A673 (cell line): ENCODE measurements at regions not wholly inside any gene's neighbourhood (a gene's known extent, or its start where the extent isn't known, plus 50 kb on each side); places are given as distances from the start of the nearest gene placed in this dataset.

Experiments
- BruUV-seq: library from RNA; stranded (reverse); fragments of 400-500 nt; replicated peaks from 2 replicates; lab custom pipeline; 2021; lab: Mats Ljungman, UMichigan
- CTCF ChIA-PET: fragments of 300-600 bp; sonication (Branson Sonifier 250); formaldehyde crosslinking; loops from one replicate; lab custom pipeline; 2022; ENCODE audit warnings: antibody characterized with exemption; lab: Charles Lee
- POLR2A ChIA-PET: fragments of 300-600 bp; sonication (Branson Sonifier 250); formaldehyde crosslinking; loops from one replicate; lab custom pipeline; 2022; ENCODE audit warnings: antibody characterized with exemption; ENCODE audit not compliant: low non-redundant PET; lab: Charles Lee
- DNase-seq: peaks from one replicate; pipeline ENCODE4 v3.0.0-alpha.2; 2015; ENCODE audit warnings: low spot score
- H3K27ac ChIP-seq: fragments of 200-600 bp; sonication (generic); 2 replicates; pipeline ENCODE4 v1.5.1; 2016; ENCODE audit warnings: mixed run types, low read depth, mild to moderate bottlenecking, mixed read lengths, antibody characterized with exemption, low read length; ENCODE audit not compliant: poor library complexity, severe bottlenecking
- H3K27me3 ChIP-seq: fragments of 200-600 bp; sonication (generic); replicated peaks from 2 replicates; pipeline ENCODE4 v1.6.1; 2017; ENCODE audit warnings: mixed run types, low read depth, mild to moderate bottlenecking, mixed read lengths, antibody characterized with exemption, low read length; ENCODE audit not compliant: insufficient read depth, poor library complexity
- H3K36me3 ChIP-seq: fragments of 200-600 bp; sonication (generic); 2 replicates; pipeline ENCODE4 v1.6.1; 2016; ENCODE audit warnings: mixed run types, mild to moderate bottlenecking, mixed read lengths, antibody characterized with exemption, low read length; ENCODE audit not compliant: insufficient read depth, poor library complexity, severe bottlenecking
- H3K4me1 ChIP-seq: fragments of 200-600 bp; sonication (generic); 2 replicates; pipeline ENCODE4 v1.6.1; 2017; ENCODE audit warnings: mixed run types, mild to moderate bottlenecking, mixed read lengths, antibody characterized with exemption, low read length; ENCODE audit not compliant: insufficient read depth, poor library complexity, severe bottlenecking
- H3K4me3 ChIP-seq: fragments of 200-600 bp; sonication (generic); 2 replicates; pipeline ENCODE4 v1.5.1; 2016; ENCODE audit warnings: low read depth, mixed run types, mild to moderate bottlenecking, mixed read lengths, low read length; ENCODE audit not compliant: poor library complexity, severe bottlenecking
- H3K9me3 ChIP-seq: fragments of 200-600 bp; sonication (generic); 2 replicates; pipeline ENCODE4 v1.6.1; 2016; ENCODE audit warnings: mixed run types, low read depth, mild to moderate bottlenecking, mixed read lengths, antibody characterized with exemption, low read length; ENCODE audit not compliant: poor library complexity, severe bottlenecking
- CTCF ChIP-seq: fragments of 300-800, 200-600 bp; sonication (generic); conservative IDR thresholded peaks from 2 replicates; pipeline ENCODE4 v1.5.1; 2017; ENCODE audit warnings: low read depth, mild to moderate bottlenecking, antibody characterized with exemption, low read length, moderate library complexity, mixed read lengths
- EZH2 ChIP-seq: fragments of 200-600 bp; sonication (generic); IDR thresholded peaks from 2 replicates; pipeline ENCODE4 v1.6.1; 2017; ENCODE audit warnings: borderline replicate concordance, low read depth, mild to moderate bottlenecking, mixed read lengths, antibody characterized with exemption, low read length; ENCODE audit not compliant: poor library complexity, severe bottlenecking
- intact Hi-C: fragments of 100-400 bp; cut with micrococcal nuclease; formaldehyde crosslinking; loops from one replicate; pipeline ENCODE4 v1.10.0; 2022; ENCODE audit not compliant: unreplicated experiment

- no peak for DNase-seq
- Histone ChIP-seq H3K36me3 (no peaks in the 10 kb centered on the region), H3K9me3 (peaks cover 18% of the 10 kb centered on the region), H3K4me1 (no peaks in the 10 kb centered on the region), H3K4me3 (no peak overlapping the region), H3K27ac (no peak overlapping the region), H3K27me3 (no peaks in the 10 kb centered on the region)
- CTCF ChIA-PET: no interaction called here
- no TSS peak for BruUV-seq
- POLR2A ChIA-PET: no interaction called here
- intact Hi-C loops: no loop called here
- no peak for TF ChIP-seq EZH2
Observed at GRCh38 chr10:109529258-109529657, 394.1 kb downstream of the XPNPEP1 start.

- Histone ChIP-seq H3K4me1 (no peaks in the 10 kb centered on the region), H3K27me3 (no peaks in the 10 kb centered on the region), H3K27ac (no peak overlapping the region), H3K36me3 (no peaks in the 10 kb centered on the region), H3K9me3 (no peaks in the 10 kb centered on the region), H3K4me3 (no peak overlapping the region)
- POLR2A ChIA-PET: no interaction called here
- no peak for DNase-seq
- BruUV-seq: no TSS peak
- CTCF ChIA-PET: no interaction called here
- intact Hi-C loops: no loop called here
- no peak for TF ChIP-seq EZH2
- no peak for TF ChIP-seq CTCF
Observed at GRCh38 chr10:109517748-109518147, 405.6 kb downstream of the XPNPEP1 start.

- POLR2A ChIA-PET: no interaction called here
- CTCF ChIA-PET: no interaction called here
- Histone ChIP-seq H3K4me1 (no peaks in the 10 kb centered on the region), H3K36me3 (no peaks in the 10 kb centered on the region), H3K27ac (no peak overlapping the region), H3K9me3 (no peaks in the 10 kb centered on the region), H3K27me3 (no peaks in the 10 kb centered on the region), H3K4me3 (no peak overlapping the region)
- DNase-seq: peak; percentile 13
- no TSS peak for BruUV-seq
- no peak for TF ChIP-seq CTCF
- TF ChIP-seq EZH2: no peak
- intact Hi-C loops: no loop called here
Observed at GRCh38 chr10:109504401-109504800, 418.9 kb downstream of the XPNPEP1 start.

GRCh38 chr10:109487691-109488090, 435.6 kb downstream of the XPNPEP1 start:
- POLR2A ChIA-PET: no interaction called here
- TF ChIP-seq EZH2: no peak
- TF ChIP-seq CTCF: no peak

More at GRCh38 chr10:109487691-109488090, 435.6 kb downstream of the XPNPEP1 start:
- intact Hi-C loops: no loop called here
- DNase-seq: no peak
- Histone ChIP-seq H3K4me1 (no peaks in the 10 kb centered on the region), H3K27ac (no peak overlapping the region), H3K4me3 (no peak overlapping the region), H3K36me3 (no peaks in the 10 kb centered on the region), H3K9me3 (no peaks in the 10 kb centered on the region), H3K27me3 (no peaks in the 10 kb centered on the region)
- CTCF ChIA-PET: no interaction called here
- no TSS peak for BruUV-seq
